ENCODE measurements at regions not wholly inside any gene's neighbourhood (a gene's known extent, or its start where the extent isn't known, plus 50 kb on each side); places are given as distances from the start of the nearest gene placed in this dataset.
"Not testable (repeated sequence)": the region's sequence is repeated elsewhere in the genome, so short reads cannot be mapped to it uniquely, and the experiment has no call there.

DNA sequence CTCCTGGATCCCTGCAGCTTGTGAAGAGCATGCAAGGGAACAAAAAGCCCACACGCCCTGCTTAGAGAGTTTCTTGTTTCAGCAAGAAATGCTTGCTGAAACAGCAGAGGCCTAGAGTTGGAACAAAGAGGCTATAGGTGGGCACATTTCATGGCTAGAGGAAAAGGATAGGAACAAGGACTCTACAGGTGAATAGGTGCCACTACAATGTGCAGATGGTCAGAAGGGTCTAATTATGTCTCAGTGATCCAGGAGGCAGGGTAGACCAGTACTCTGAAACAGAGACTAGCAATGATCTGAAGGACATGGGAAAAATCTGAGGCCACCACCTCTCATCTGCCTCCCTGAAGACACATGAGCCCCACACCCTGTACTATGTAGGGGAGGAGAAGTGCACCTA lies 609.0 kb downstream of the REEP3 start:
- no peak for DNase-seq

DNA sequence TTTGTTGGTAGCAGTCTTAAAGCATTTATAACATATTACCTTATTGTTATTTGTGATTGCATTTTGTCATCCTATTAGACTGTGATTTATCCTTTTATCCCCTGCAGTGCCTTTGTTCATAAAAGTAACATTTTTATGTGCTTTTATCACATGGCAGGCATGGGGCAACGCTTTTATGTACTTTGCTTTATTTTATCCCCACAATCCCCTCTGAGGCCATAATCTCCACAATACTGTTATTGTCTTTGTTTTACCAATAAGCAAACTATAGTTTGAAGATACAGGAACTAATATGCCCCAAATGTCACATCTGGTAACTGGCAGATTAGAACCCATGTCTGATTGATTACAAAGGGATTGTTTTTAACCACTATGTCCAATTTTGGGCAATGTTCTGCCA lies 613.5 kb downstream of the REEP3 start:
- DNase-seq = no peak

DNA sequence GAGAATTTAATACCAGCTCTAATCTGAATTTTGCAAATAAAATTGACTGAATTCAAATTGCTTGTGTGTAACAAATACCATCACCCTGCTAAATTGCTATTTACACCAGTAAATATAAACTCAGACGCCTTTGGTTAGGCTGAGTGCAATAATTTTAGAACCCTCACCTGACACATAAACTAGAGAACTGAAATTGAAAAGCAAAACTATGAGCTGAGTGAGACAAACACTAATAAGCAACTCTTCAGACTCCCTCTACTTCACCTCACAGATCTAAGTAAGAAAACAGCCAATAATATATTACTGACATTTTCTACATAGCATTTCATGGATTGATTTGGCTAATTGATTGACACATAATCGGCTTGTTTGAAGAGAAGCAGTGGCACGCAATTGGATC lies 621.2 kb downstream of the REEP3 start:
- no peak for DNase-seq

DNA sequence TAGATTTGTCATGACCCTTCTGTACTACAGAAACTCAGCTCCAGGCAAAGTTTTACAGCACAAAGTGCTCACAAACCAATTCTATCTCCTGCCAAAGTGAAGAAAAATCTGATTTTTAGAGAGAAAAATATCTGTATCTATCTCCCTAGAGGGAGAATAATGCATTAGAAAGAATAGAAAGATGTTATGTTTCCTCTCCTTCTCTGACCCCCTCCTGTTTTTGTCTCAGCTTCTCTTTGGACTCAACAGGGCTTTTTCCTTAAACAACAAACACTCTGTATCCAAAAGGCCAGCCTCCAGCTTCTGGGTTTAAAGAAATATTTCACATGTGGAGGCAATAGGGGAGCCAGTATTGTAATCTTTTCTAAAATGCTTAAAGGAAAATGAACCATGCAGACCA lies 627.4 kb downstream of the REEP3 start:
- no peak for DNase-seq

DNA sequence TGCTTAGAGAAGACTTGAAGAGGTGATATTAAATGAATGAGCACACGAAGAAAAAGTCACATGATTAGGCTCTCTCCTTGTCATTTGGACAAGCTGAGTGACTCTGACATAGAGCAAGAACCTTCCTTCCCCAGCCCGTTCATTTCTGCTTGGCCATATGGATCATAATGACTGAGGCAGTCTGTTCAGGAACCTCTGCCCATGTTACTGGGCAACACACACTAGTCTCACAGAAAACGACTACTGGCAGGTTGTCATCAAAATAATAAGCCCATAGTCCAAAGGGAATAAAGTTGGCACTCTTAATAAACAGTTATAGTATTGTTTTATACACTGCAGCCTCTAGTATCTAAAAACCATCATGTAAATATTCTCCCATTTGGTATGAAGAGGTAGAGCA lies 635.0 kb downstream of the REEP3 start:
- DNase-seq = no peak

DNA sequence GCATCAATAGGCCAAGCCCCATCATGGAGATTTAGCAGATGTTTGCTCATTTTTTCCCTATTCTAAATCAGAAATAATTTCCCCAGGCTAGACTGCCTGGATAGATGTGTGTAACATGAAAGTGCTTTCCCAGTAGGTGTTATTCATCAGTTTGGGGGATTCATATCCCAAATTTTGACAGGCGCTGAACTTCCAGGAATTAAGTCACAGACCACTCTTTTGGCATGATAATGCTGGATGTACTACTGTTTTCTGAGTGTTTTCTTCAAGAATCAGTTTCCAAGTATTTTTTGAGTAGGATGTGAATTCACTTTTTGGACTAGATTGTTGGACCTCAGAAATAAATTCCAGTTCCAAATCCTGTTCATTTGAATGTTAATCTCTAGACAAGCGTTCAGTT lies 637.4 kb downstream of the REEP3 start:
- DNase-seq = no peak

DNA sequence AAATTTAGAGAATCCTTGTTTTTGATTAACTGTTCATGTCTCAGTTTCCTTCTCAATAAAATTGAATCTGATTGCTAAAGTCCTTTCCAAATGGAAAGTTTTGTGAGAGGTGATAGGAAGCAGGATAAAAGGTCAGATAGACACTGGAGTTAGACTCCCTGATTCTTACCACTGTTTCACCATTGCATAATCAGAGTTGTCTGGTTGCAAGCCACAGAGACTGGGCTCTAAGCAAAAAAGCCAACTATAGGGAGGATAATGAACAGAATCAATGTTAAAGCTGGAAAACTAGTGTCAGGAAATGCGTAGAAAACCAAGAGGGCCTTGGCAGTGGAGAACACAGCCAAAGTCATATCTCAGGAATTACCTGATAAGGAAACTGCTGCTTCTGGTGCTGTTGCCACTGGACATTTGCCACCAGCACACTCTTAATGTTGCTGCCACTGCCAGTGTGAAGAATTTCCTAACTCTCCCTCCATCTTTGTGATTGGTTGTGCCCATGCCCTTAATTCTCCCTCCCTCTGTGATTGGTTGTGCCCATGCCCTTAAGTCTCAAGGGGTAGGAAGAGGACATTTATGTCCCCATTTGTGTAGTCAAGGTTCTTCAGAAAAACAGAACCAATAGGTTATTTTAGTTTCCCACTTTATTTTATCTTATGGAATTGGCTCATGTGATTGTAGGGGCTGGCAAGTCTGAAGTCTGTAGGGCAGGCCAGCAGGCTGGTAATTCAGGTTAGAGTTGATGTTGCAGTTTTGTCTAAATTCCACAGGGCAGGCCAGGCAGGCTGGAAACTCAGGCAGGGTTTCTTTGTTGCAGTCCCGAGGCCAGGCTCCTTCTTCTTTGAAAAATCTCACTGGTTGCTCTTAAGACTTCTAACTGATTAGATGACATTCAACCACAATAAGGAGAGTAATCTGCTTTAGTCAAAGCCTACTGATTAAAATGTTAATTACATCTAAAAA lies 639.0 kb downstream of the REEP3 start:
- no peak for DNase-seq

DNA sequence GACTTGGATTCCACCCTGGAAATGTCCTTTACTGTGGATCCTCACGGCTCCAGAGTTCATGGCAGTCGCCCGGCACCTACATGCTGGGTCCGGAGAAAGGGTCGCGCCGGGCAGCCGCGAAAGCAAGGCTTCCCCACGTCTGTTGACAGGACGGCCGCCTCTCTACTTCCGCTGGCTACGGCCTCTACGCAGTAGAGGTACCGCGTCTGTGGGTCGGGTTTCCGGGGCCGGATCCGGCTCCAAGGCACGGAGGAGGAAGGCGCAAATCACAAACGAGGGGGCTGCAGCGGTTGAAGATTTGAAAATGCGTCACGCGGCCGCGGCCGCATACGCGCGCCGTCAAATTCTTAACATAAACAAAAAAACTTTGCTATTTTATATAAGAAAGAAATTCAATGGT lies 649.6 kb downstream of the REEP3 start:
- no peak for DNase-seq

DNA sequence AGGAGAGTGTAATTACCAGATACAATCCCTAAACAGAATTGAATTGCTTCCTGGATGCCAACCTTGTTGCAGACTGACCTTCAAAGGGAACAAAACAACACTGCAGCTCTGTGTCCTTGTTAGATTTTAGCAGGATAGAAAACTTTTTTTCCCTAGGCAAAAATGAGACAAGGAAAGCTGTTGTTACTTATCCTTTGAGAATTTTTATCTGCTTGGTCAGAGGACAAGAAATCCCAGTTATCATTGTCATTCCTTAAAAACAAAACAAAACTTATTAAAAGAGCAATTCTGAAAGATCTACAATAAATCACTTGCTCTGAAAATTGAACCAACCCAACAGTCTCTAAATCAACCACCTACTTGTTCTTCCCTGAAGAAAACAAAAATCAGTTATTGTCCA lies 652.6 kb downstream of the REEP3 start:
- DNase-seq = no peak

DNA sequence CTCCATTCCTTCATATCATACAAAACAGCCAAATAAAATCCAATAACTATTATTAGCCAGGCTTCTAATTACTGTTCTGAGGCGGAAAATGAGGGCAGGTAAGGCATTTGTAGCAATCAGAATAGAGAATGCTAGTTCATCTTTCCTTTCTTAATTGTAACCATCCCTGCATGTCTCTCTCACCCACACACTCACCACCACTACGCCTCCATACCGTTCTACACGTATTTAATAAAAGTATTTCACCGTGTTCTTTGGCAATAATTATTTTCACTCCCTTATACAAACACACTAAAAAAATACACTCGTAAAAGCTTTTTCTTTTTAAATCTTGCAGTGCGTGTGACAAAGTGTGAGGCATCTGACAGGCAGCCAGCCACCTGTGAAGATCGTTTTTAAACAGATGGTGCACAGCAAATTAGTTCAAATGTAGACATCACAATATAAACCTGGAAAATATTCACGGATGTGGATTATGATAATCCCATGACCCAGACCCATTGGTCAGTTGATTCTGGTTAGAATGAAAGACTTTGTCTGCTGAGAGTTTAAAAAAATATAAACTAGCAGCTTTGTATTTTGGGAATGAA lies 653.6 kb downstream of the REEP3 start:
- DNase-seq = no peak

DNA sequence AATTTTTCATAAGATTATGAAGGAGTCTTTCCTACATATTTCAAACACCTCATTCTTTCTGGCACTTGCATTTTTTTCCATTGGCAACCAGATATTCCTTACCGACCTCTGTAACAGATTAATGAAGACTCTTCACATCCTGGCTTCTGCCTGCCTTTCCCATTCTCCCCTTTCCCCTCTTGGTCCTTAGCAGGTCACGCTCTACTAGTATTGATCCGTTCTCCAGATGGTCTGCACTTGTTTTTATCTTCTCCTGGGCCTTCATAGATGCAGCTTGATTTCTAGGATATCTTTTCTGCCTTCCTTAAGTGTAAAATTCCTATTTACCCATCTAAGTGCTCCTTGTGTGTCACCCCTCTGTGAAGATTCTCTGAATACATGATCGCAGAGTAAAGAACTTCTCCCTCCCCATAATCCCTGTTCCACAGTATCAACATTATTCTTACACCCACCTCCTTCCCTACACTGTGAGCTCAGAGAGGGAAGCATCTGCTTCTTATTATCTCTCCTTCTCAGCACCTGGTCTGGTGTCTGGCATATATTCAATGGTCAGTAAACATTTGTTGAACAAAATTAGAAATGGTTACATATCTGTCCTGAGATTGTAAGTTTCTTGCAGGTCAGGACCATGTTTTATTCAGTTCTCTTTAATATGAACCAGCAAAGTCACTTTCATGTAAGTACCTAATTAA lies 654.2 kb downstream of the REEP3 start:
- DNase-seq = no peak

DNA sequence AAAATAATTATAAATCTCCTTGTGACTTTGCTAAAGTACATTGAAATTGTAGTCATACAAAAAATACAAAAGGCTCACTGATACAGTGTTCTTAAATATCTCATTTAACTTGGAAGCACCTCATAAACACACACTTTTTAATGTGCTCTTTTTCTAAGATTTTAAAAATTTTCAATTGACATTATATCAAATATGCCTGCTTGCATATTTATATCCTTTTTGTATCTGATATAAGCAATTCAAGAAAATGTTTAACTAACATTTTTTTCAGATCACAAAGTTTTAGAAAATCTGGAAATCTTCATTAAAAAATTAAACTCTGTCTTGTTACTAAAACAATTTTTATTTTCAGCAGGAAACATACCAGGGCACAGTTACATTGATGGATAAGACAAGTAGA lies 661.5 kb downstream of the REEP3 start:
- DNase-seq = no peak

DNA sequence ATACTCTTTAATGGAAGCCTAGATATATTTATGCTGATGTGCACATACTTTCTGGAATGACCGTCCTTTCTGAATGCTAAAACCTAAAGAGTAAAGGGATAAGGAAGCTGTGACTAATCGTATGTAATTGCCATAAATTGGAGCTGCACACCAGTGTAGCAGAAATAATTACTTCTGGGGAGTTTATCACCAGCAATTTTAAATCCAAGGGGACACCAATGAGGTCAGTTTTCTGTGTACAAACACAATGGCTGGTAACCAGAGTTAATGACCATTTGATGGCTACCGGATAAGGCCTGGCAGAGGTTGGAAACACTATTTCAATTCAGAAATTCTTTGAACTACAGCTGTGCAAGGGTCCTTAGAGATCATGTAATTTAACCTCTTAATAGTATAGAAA lies 670.1 kb downstream of the REEP3 start:
- no peak for DNase-seq

DNA sequence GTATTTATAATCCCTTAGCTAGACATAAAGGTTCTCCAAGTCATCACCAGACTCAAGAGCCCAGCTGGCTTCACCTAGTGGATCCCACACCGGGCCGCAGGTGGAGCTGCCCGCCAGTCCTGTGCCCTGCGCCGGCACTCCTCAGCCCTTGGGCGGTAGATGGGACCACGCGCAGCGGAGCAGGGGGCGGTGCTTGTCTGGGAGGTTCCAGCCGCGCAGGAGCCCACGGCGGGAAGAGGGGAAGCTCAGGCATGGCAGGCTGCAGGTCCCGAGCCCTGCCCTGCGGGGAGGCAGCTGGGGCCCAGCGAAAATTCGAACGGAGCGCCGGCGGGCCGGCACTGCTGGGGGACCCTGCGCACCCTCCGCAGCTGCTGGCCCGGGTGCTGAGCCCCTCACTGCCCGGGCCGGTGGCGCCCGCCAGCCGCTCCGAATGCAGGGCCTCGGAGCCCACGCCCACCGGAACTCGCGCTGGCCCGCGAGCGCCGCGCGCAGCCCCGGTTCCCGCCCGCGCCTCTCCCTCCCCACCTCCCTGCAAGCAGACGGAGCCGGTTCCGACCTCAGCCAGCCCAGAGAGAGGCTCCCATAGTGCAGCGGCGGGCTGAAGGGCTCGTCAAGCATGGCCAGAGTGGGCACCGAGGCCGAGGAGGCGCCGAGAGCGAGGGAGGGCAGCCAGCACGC lies 675.6 kb downstream of the REEP3 start:
- no peak for DNase-seq

DNA sequence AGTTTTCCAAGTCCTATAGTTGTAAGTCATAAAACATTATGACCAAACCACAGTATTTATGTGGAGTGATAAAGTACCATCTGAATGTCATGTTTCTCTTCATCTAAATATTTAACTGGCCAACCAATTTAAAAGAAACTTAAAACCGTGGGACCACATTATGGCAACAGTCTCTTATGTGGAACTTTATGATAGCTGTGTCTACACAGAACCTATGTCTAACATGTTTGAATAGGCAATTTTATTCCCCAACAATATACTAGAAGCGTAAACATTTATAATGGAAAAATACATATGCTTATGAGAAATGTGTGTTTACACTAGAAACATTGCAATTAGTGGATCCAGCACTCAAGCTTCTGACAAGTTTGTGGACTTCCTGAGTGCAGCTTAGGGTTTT lies 680.7 kb downstream of the REEP3 start:
- no peak for DNase-seq

DNA sequence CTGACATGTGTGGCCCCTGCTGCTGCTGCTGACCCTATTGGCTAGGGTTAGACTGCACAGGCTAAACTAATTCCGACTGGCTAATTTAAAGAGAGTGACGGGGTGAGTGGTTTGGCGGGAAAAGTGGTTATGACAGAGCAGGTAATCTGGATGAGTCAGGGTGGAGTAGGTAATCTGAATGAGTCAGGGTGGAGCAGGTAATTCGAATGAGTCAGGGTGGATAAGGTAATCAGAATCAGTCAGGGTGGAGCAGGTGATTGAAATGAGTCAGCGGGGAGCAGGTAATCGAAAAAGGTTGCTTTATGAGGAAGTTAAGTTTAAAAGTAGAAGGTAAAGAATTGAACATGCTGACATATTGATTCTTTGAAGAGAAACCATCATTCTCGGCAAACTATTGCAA lies 683.3 kb downstream of the REEP3 start:
- not testable (repeated sequence) for DNase-seq

DNA sequence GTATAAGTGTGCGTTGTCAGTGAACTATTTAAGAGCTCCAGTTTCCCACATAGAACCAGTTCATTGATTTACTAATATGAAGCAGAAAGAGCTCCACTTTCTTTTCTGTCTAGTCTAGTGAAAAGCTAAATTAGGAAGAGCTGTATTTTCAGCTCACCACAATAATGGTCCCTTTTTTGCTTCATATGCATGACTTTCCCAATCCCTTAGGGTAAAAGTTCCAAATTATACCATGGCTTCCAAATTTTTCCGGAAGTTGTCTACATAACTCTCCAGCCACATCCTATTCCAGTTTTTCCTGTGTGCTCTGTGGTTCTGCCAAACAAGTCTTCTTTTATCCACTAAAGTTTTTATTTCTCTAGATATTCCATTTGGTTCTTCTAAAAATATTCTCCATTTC lies 685.2 kb downstream of the REEP3 start:
- no peak for DNase-seq

DNA sequence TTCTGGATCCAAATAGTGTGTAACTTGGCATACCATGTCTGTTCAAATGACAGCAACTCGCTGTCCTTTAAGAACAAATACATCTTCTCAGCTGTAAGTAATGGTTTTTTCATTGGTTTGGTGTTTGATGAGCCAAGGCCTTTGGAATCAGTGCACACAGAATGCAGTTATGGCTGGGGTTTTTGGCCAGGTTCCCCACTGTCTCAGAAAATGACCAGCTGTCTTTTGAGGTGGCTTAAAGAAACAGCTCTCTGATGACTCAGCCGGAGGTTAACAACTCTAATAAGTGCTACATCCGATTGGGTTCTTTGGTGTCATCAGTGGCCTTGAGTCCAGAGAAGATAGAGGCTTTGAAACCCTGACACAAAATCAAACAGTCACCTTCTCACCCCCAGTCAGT lies 688.4 kb downstream of the REEP3 start:
- DNase-seq = peak; percentile 6

DNA sequence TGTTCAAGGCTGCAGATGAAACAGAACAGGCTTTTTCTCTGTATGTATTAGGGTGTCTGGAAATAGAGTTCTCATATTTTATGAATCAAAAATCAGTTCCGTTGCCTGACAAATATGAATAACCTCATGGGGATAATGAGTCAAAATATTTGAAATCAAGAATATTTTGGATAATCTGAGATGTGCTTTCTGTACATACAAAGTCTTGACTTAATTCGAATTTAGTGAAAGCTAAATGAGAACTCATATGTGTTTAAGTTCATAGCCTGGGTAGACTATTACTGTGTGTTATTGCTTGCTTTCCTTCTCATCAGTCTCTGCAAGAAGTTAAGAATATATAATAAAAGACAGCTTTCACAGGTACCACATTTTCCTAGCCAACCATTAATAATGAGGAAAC lies 689.0 kb downstream of the REEP3 start:
- DNase-seq = no peak

DNA sequence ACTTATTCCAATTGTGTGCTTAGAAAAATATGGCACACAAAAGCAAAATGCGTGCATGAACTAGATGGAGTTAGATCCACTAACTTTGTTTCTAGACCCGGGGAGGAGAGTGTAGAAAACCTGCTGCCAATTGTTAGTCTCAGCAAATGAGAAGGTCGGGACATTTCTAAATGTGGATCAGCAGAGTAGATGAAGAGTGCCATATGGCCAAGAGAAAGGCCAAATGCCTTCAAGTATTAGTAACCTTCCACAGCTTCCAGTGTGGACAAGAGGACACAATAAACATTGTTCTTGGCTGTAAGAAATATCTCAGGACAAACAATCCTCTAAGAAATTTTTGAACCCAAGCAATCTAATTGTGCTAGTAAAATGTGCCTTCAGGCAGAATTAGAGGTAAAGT lies 690.3 kb downstream of the REEP3 start:
- no peak for DNase-seq

DNA sequence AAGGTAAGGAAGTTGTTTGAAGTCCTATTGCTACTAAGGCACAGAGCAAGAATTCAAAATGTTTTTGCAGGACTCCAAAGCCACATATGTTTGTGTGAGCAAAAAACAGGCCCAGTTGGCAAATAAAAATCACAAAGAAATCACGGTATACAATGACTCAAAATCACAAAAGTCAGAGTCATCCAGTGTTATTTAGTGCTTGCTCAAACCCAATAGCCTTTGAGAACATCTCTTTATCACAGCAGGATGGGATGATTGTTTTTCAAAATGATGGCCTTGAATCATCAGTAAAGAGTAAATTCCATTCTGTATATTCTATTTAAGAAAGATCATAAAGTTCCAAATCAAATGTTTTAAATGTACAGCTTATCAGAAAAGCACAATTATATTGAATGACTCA lies 693.9 kb downstream of the REEP3 start:
- no peak for DNase-seq

DNA sequence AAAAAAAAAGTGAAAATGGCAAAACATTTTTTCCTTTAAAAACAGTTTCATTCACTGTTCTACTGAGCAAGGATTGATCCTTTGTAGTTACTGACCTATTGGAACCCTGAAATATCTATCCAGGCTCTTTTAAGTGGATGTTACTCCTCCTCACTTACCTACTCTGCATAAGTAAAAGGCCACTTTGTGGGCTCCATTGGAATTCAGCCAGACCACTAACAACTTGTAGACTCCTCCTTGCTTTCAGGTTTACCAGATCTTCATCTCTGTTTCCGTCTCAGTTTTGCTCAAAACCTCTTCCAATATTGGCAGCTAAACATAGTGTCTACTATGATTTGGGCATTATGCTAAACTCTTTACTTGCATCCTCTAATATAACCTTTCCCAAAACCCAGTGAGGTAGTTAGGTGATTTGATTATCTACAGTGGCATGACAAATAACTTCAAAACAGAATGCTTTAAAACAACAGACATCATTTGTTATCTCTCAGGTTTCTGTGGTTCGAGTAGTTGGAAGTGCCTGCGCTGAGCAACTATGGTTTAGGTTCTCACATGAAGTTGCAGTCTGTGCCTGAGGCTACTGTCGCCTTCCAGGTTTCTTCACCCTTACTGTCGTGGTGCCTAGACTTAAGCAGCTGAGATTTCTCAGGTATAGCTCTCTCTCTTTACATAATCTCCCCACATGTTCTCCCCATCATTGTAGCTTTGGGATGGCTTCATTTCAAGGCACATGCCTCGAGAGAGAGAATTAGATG lies 698.2 kb downstream of the REEP3 start:
- no peak for DNase-seq

DNA sequence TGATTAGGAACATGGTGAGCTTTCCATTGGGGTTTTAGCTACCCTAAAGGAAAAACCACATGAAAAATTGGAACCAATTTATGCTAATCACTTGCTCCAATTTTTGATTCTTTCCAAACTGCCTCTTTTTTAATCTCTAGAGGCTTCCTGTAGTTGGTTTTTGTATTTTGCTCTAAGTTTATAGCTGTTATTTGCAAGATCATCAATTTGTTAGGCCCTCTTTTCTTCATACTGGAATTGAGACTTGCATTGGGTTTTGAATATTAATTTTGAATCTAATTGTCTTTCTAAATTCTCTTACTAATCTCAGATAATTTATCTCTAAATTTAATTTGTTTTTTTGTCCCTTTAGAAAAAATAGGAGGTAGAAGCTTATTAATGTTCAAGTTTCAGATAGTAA lies 713.3 kb downstream of the REEP3 start:
- no peak for DNase-seq

Measured in NK-92 treated with Interleukin-12 subunit alpha and Interleukin-12 subunit beta, amount 100 ng/mL, for 24 hours (cell line).